Glutamatergic neuron (in vitro differentiated cells): ENCODE measurements at regions not wholly inside any gene's neighbourhood (a gene's known extent, or its start where the extent isn't known, plus 50 kb on each side); places are given as distances from the start of the nearest gene placed in this dataset.

ENCODE experiments used
- DNase-seq: peaks from one replicate; pipeline ENCODE4 v3.0.0; 2022
- H3K27ac Mint-ChIP-seq: one replicate; pipeline ENCODE4 v1.8.0; 2020; ENCODE audit warnings: mild to moderate bottlenecking, mixed read lengths, inconsistent platforms; ENCODE audit not compliant: unreplicated experiment
- H3K27me3 Mint-ChIP-seq: one replicate; pipeline ENCODE4 v1.8.0; 2020; ENCODE audit warnings: mild to moderate bottlenecking, moderate library complexity, mixed read lengths, inconsistent platforms; ENCODE audit not compliant: unreplicated experiment
- H3K36me3 Mint-ChIP-seq: one replicate; pipeline ENCODE4 v1.8.0; 2020; ENCODE audit warnings: mild to moderate bottlenecking, mixed read lengths, inconsistent platforms; ENCODE audit not compliant: unreplicated experiment
- H3K4me1 Mint-ChIP-seq: one replicate; pipeline ENCODE4 v1.8.0; 2020; ENCODE audit warnings: mild to moderate bottlenecking, low read depth, mixed read lengths, inconsistent platforms; ENCODE audit not compliant: unreplicated experiment
- H3K4me3 Mint-ChIP-seq: one replicate; pipeline ENCODE4 v1.8.0; 2020; ENCODE audit warnings: mild to moderate bottlenecking, mixed read lengths, inconsistent platforms; ENCODE audit not compliant: unreplicated experiment
- H3K9me3 Mint-ChIP-seq: one replicate; pipeline ENCODE4 v1.8.0; 2020; ENCODE audit warnings: mild to moderate bottlenecking, moderate library complexity, mixed read lengths, inconsistent platforms; ENCODE audit not compliant: unreplicated experiment
- TF ChIP-seq, protein P1 (sequence below): fragments of 200-600 bp; sonication (generic); IDR thresholded peaks from one replicate; pipeline ENCODE4 v1.5.0; 2021; ENCODE audit not compliant: partially characterized antibody, unreplicated experiment

DNA sequence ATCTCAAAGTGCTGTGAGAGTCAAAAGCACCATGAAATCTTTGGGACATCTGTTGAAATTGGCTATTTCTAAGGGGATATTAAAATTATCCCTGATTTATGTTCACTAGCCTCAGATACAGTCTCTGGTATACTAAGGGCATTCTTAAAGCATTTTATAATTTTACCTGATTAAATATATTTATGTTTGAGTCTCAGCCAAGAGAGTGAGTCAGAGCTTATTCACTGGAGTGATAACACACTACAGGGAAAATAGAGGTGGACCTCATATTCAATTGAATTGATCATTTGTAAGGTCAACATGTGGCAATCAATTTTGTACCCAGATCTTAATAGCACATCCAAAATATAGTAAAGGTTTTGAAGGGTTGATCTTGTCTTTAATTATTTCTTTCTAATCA, 733.6 kb downstream of the EPHA3 start:
- no peak overlapping the region for H3K27ac Mint-ChIP-seq
- peaks cover 1% of the 10 kb centered on the region for H3K4me1 Mint-ChIP-seq
- no peak for DNase-seq
- no peak overlapping the region for H3K4me3 Mint-ChIP-seq
- H3K9me3 Mint-ChIP-seq: no peaks in the 10 kb centered on the region
- H3K27me3 Mint-ChIP-seq: no peaks in the 10 kb centered on the region
- H3K36me3 Mint-ChIP-seq: no peaks in the 10 kb centered on the region
- TF ChIP-seq, protein P1, sequence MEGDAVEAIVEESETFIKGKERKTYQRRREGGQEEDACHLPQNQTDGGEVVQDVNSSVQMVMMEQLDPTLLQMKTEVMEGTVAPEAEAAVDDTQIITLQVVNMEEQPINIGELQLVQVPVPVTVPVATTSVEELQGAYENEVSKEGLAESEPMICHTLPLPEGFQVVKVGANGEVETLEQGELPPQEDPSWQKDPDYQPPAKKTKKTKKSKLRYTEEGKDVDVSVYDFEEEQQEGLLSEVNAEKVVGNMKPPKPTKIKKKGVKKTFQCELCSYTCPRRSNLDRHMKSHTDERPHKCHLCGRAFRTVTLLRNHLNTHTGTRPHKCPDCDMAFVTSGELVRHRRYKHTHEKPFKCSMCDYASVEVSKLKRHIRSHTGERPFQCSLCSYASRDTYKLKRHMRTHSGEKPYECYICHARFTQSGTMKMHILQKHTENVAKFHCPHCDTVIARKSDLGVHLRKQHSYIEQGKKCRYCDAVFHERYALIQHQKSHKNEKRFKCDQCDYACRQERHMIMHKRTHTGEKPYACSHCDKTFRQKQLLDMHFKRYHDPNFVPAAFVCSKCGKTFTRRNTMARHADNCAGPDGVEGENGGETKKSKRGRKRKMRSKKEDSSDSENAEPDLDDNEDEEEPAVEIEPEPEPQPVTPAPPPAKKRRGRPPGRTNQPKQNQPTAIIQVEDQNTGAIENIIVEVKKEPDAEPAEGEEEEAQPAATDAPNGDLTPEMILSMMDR: no peak

DNA sequence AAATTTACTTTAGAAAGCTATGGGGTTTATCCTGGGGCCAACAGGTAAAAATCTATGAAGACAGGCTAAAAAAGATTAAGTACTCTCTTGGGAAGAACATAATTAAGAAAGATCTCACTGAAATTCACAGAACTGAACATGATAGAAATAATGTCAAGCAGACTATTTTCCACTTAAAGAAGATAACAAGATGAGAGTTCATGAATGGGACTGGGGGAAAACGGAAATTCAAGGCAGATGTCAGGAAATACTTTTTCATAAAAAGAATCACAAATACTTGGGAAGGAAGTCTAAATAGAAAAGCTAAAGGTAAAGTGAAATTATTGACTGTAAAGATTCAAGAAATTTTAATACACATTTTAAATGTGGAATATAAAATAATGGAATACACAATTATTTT, 737.6 kb downstream of the EPHA3 start:
- Mint-ChIP-seq H3K36me3 (no peaks in the 10 kb centered on the region), H3K27ac (no peak overlapping the region), H3K4me3 (no peak overlapping the region), H3K9me3 (no peaks in the 10 kb centered on the region), H3K4me1 (peaks cover 1% of the 10 kb centered on the region), H3K27me3 (no peaks in the 10 kb centered on the region)
- no peak for DNase-seq
- TF ChIP-seq, protein P1: no peak

DNA sequence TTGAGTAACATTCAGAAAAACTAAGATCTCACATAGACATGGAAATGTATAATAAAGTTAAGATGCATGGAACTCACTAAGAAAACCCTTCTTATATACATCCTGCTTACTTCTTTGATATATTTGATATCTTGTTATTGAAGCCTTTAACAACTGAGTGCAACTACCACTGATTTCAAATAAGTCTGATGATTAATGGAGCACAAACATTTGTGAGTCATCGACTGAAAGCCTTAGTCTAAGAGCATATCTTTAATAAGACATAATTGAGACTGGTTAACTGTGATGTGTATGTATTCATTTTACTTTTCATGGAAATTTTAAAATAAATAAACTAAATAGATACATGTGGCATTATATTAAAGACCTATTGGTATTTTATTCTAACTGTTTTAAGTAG, 740.5 kb downstream of the EPHA3 start:
- Mint-ChIP-seq H3K4me3 (no peak overlapping the region), H3K4me1 (peaks cover 9% of the 10 kb centered on the region), H3K27ac (no peak overlapping the region), H3K9me3 (no peaks in the 10 kb centered on the region), H3K27me3 (no peaks in the 10 kb centered on the region), H3K36me3 (no peaks in the 10 kb centered on the region)
- DNase-seq: no peak
- TF ChIP-seq, protein P1: no peak

DNA sequence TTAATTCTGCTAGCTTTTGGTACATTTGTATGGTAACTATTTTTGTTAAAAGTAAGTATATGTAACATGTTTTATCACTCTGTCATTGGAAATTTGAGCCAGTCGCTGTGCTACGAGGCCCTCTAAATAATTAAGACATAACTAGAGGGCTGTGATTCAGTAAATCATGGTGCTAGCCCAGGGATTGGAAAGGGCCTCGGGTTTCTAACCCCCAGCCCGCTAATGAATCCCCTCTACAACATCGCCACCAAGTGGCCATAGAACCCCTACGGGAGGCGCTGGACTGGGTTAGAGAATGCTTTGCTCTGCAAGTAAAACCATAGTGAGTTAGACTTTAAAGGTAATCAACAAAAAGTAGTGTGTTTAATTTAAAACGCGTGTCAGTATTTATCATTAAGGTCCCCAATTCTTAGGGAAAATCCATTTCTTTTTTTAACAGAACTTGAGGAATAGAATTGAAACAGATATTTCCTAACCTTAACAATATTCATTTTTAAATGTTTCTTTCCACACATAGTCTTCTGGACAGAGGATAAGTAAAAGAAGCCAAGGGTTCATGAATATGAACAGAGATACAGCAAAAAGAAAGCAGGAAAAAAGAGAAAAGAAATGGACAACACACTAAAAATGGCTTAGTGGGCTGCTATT, 744.7 kb downstream of the EPHA3 start:
- Mint-ChIP-seq H3K27ac (no peak overlapping the region), H3K4me3 (no peak overlapping the region)
- TF ChIP-seq, protein P1: peak; percentile 69

DNA sequence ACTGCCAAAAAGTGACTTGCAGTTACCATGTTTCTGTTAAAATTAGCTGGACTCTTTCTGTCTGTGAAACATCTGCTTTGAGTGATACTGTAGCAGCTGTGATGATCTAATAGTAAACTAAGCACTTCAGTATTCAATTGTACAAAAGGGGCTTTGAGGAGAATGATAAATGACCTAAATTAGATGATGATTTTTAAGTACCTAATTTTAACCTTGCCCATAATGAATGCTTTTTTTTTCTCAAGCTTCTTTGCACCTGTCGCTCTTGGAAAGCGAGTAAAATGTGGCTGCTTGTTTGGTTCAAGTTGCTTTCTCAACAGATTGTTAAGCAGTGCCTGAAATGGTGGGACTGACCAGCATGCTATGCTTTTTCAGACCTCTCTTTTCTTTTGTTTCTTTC, 752.3 kb downstream of the EPHA3 start:
- no peaks in the 10 kb centered on the region for H3K36me3 Mint-ChIP-seq
- H3K27ac Mint-ChIP-seq: peak overlapping the region; percentile 69
- TF ChIP-seq, protein P1: no peak
- peaks cover 1% of the 10 kb centered on the region for H3K4me1 Mint-ChIP-seq
- H3K9me3 Mint-ChIP-seq: peaks cover 1% of the 10 kb centered on the region
- no peaks in the 10 kb centered on the region for H3K27me3 Mint-ChIP-seq
- no peak overlapping the region for H3K4me3 Mint-ChIP-seq
- DNase-seq: no peak

More for the DNA sequence above, 744.7 kb downstream of the EPHA3 start:
- peak; percentile 86 for DNase-seq
- no peaks in the 10 kb centered on the region for H3K27me3 Mint-ChIP-seq
- H3K9me3 Mint-ChIP-seq: no peaks in the 10 kb centered on the region
- H3K36me3 Mint-ChIP-seq: no peaks in the 10 kb centered on the region
- peaks cover 8% of the 10 kb centered on the region for H3K4me1 Mint-ChIP-seq
